ENCODE measurements at regions not wholly inside any gene's neighbourhood (a gene's known extent, or its start where the extent isn't known, plus 50 kb on each side); places are given as distances from the start of the nearest gene placed in this dataset.
"Not testable (repeated sequence)": the region's sequence is repeated elsewhere in the genome, so short reads cannot be mapped to it uniquely, and the experiment has no call there.

- no peak overlapping the region for H3K4me3 ChIP-seq (ENCODE audit: low read depth in 2 of 2, low read length in 1 of 2)
- WGBS (ENCODE audit: low lambda C conversion rate): 33% methylated on average over 1 of the region's 2 CpGs
- H3K9me2 ChIP-seq: no peaks in the 10 kb centered on the region
- no peak overlapping the region for H3K9ac ChIP-seq
- peaks cover 0 to 3% of the 10 kb centered on the region in 2 experiments; a peak in 1 of 4 replicates for H3K4me1 ChIP-seq (ENCODE audit: control insufficient read depth in 1 of 2, insufficient read depth in 2 of 2, low read depth in 1 of 2, low read length in 1 of 2)
- TF ChIP-seq JUND (IDR thresholded peaks at IDR 0.05): no peak
- no peak for TF ChIP-seq TAF1 (IDR thresholded peaks at IDR 0.05; ENCODE audit: borderline replicate concordance, low read depth, low read length)
- TF ChIP-seq RCOR1 (IDR thresholded peaks at IDR 0.05; ENCODE audit: low read length): no peak
- TF ChIP-seq RXRA (IDR thresholded peaks at IDR 0.05; ENCODE audit: borderline replicate concordance, low read depth): no peak
- no peak for TF ChIP-seq IRF3 (IDR thresholded peaks at IDR 0.05; ENCODE audit: low read depth, low read length)
- no peak for TF ChIP-seq SMC3 (IDR thresholded peaks at IDR 0.05; ENCODE audit: low read depth, low read length)
- TF ChIP-seq ELF1 (IDR thresholded peaks at IDR 0.05): no peak
- TF ChIP-seq, protein P1, sequence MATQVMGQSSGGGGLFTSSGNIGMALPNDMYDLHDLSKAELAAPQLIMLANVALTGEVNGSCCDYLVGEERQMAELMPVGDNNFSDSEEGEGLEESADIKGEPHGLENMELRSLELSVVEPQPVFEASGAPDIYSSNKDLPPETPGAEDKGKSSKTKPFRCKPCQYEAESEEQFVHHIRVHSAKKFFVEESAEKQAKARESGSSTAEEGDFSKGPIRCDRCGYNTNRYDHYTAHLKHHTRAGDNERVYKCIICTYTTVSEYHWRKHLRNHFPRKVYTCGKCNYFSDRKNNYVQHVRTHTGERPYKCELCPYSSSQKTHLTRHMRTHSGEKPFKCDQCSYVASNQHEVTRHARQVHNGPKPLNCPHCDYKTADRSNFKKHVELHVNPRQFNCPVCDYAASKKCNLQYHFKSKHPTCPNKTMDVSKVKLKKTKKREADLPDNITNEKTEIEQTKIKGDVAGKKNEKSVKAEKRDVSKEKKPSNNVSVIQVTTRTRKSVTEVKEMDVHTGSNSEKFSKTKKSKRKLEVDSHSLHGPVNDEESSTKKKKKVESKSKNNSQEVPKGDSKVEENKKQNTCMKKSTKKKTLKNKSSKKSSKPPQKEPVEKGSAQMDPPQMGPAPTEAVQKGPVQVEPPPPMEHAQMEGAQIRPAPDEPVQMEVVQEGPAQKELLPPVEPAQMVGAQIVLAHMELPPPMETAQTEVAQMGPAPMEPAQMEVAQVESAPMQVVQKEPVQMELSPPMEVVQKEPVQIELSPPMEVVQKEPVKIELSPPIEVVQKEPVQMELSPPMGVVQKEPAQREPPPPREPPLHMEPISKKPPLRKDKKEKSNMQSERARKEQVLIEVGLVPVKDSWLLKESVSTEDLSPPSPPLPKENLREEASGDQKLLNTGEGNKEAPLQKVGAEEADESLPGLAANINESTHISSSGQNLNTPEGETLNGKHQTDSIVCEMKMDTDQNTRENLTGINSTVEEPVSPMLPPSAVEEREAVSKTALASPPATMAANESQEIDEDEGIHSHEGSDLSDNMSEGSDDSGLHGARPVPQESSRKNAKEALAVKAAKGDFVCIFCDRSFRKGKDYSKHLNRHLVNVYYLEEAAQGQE (IDR thresholded peaks at IDR 0.05; ENCODE audit: low read depth, low read length): no peak
- TF ChIP-seq, protein P2, sequence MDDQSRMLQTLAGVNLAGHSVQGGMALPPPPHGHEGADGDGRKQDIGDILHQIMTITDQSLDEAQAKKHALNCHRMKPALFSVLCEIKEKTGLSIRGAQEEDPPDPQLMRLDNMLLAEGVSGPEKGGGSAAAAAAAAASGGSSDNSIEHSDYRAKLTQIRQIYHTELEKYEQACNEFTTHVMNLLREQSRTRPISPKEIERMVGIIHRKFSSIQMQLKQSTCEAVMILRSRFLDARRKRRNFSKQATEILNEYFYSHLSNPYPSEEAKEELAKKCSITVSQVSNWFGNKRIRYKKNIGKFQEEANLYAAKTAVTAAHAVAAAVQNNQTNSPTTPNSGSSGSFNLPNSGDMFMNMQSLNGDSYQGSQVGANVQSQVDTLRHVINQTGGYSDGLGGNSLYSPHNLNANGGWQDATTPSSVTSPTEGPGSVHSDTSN (IDR thresholded peaks at IDR 0.05): no peak
- no peak for TF ChIP-seq USF2 (IDR thresholded peaks at IDR 0.05; ENCODE audit: borderline replicate concordance, low read depth, low read length)
- no peak for TF ChIP-seq USF1 (IDR thresholded peaks at IDR 0.05; ENCODE audit: borderline replicate concordance, low read depth)
- TF ChIP-seq NFIC (IDR thresholded peaks at IDR 0.05; ENCODE audit: borderline replicate concordance): no peak
- no peak for TF ChIP-seq SIN3A (IDR thresholded peaks at IDR 0.05; ENCODE audit: borderline replicate concordance, low read depth, low read length)
- TF ChIP-seq MEF2A (IDR thresholded peaks at IDR 0.05; ENCODE audit: borderline replicate concordance, low read depth): no peak
- TF ChIP-seq FOXJ3 (CRISPR knock-in tag; IDR thresholded peaks at IDR 0.05): no peak
- no peak for TF ChIP-seq ZBTB33 (IDR thresholded peaks at IDR 0.05; ENCODE audit: borderline replicate concordance, low read depth)
- no peak for TF ChIP-seq EZH2phosphoT487 (IDR thresholded peaks at IDR 0.05; ENCODE audit: borderline replicate concordance, low read depth)
- TF ChIP-seq POLR2AphosphoS5 (IDR thresholded peaks at IDR 0.05; ENCODE audit: low read depth, low read length): no peak
- TF ChIP-seq RFX5 (IDR thresholded peaks at IDR 0.05; ENCODE audit: low read length): no peak
- H3K27me3 ChIP-seq (ENCODE audit: insufficient read depth): no peaks in the 10 kb centered on the region
- H3K36me3 ChIP-seq (replicated peaks in 1 of 2; ENCODE audit: control insufficient read depth in 1 of 2, insufficient read depth in 2 of 2, low read length in 1 of 2): no peaks in the 10 kb centered on the region
- CTCF ChIA-PET: interaction anchor here (0.6 kb wide), 1 partner anchor 671 kb away, joined by 4 read pairs; no protein-coding TSS in a partner anchor
- DNase-seq: no peak
- no peaks in the 10 kb centered on the region for H4K20me1 ChIP-seq (ENCODE audit: insufficient read depth)
- H3K9me3 ChIP-seq: no peaks in the 10 kb centered on the region
- no peak overlapping the region for H3K4me2 ChIP-seq
- POLR2A ChIA-PET: no interaction called here
- H3F3A ChIP-seq (replicated peaks; ENCODE audit: insufficient read depth): no peaks in the 10 kb centered on the region
- H2AFZ ChIP-seq (ENCODE audit: low read depth): no peak overlapping the region
- H3K27ac ChIP-seq (ENCODE audit: low read depth in 2 of 2, low read length in 1 of 2): no peak overlapping the region
- H3K79me2 ChIP-seq (ENCODE audit: insufficient read depth): no peaks in the 10 kb centered on the region
Measured at GRCh38 chr6:15739353-15739752, 76.5 kb upstream of the DTNBP1 start.

DNA sequence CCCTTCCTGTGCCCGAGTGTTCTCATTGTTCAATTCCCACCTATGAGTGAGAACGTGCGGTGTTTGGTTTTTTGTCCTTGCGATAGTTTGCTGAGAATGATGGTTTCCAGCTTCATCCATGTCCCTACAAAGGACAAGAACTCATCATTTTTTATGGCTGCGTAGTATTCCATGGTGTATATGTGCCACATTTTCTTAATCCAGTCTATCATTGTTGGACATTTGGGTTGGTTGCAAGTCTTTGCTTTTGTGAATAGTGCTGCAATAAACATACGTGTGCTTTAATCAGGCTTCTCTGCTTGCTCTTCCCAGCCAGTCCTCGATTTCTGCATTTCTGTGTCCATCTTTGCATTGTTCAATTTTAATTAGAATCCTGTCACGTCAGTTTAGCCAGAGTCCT, 75.4 kb upstream of the DTNBP1 start:
- H3K36me3 ChIP-seq (replicated peaks in 1 of 2; ENCODE audit: control insufficient read depth in 1 of 2, insufficient read depth in 2 of 2, low read length in 1 of 2); H3K27me3 ChIP-seq (ENCODE audit: insufficient read depth); H4K20me1 ChIP-seq (ENCODE audit: insufficient read depth); H3K79me2 ChIP-seq (ENCODE audit: insufficient read depth); H3K9me3 ChIP-seq; DNase-seq; H3K4me3 ChIP-seq (ENCODE audit: low read depth in 2 of 2, low read length in 1 of 2); H3K9me2 ChIP-seq; H3K27ac ChIP-seq (ENCODE audit: low read depth in 2 of 2, low read length in 1 of 2); H3F3A ChIP-seq (replicated peaks; ENCODE audit: insufficient read depth); POLR2A ChIA-PET; CTCF ChIA-PET; H3K4me2 ChIP-seq; H2AFZ ChIP-seq (ENCODE audit: low read depth); H3K4me1 ChIP-seq (ENCODE audit: control insufficient read depth in 1 of 2, insufficient read depth in 2 of 2, low read depth in 1 of 2, low read length in 1 of 2); H3K9ac ChIP-seq: not testable (repeated sequence)
- WGBS (ENCODE audit: low lambda C conversion rate): 65% methylated on average over 8 of the region's 8 CpGs
